ENCODE measurements at regions not wholly inside any gene's neighbourhood (a gene's known extent, or its start where the extent isn't known, plus 50 kb on each side); places are given as distances from the start of the nearest gene placed in this dataset.

- TF ChIP-seq, protein P1, sequence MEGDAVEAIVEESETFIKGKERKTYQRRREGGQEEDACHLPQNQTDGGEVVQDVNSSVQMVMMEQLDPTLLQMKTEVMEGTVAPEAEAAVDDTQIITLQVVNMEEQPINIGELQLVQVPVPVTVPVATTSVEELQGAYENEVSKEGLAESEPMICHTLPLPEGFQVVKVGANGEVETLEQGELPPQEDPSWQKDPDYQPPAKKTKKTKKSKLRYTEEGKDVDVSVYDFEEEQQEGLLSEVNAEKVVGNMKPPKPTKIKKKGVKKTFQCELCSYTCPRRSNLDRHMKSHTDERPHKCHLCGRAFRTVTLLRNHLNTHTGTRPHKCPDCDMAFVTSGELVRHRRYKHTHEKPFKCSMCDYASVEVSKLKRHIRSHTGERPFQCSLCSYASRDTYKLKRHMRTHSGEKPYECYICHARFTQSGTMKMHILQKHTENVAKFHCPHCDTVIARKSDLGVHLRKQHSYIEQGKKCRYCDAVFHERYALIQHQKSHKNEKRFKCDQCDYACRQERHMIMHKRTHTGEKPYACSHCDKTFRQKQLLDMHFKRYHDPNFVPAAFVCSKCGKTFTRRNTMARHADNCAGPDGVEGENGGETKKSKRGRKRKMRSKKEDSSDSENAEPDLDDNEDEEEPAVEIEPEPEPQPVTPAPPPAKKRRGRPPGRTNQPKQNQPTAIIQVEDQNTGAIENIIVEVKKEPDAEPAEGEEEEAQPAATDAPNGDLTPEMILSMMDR (IDR thresholded peaks at IDR 0.05), result no peak
- TF ChIP-seq MAX (CRISPR knock-in tag; IDR thresholded peaks at IDR 0.05) (no peak), FOXP1 (CRISPR knock-in tag; IDR thresholded peaks at IDR 0.05; ENCODE audit: borderline replicate concordance) (no peak), RELA (CRISPR knock-in tag; IDR thresholded peaks at IDR 0.05; ENCODE audit: borderline replicate concordance) (no peak), E2F4 (CRISPR knock-in tag; IDR thresholded peaks at IDR 0.05; ENCODE audit: borderline replicate concordance, low read depth) (no peak), ZNF232 (CRISPR knock-in tag; IDR thresholded peaks at IDR 0.05) (no peak), E2F5 (CRISPR knock-in tag; IDR thresholded peaks at IDR 0.05) (no peak), TEAD4 (CRISPR knock-in tag; IDR thresholded peaks at IDR 0.05) (no peak), CREB1 (CRISPR knock-in tag; IDR thresholded peaks at IDR 0.05) (no peak)
- TF ChIP-seq, protein P2, sequence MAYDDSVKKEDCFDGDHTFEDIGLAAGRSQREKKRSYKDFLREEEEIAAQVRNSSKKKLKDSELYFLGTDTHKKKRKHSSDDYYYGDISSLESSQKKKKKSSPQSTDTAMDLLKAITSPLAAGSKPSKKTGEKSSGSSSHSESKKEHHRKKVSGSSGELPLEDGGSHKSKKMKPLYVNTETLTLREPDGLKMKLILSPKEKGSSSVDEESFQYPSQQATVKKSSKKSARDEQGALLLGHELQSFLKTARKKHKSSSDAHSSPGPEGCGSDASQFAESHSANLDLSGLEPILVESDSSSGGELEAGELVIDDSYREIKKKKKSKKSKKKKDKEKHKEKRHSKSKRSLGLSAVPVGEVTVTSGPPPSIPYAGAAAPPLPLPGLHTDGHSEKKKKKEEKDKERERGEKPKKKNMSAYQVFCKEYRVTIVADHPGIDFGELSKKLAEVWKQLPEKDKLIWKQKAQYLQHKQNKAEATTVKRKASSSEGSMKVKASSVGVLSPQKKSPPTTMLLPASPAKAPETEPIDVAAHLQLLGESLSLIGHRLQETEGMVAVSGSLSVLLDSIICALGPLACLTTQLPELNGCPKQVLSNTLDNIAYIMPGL (CRISPR knock-in tag; IDR thresholded peaks at IDR 0.05), result no peak
- TF ChIP-seq, protein P3, sequence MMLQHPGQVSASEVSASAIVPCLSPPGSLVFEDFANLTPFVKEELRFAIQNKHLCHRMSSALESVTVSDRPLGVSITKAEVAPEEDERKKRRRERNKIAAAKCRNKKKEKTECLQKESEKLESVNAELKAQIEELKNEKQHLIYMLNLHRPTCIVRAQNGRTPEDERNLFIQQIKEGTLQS (CRISPR knock-in tag; conservative IDR thresholded peaks at IDR 0.05), result no peak
Observed at GRCh38 chr11:37598381-37598780, 1000.3 kb upstream of the RAG2 start.

Data from WTC11 (cell line).